HEK293T (cell line): ENCODE measurements at regions not wholly inside any gene's neighbourhood (a gene's known extent, or its start where the extent isn't known, plus 50 kb on each side); places are given as distances from the start of the nearest gene placed in this dataset.
"Not testable (repeated sequence)": the region's sequence is repeated elsewhere in the genome, so short reads cannot be mapped to it uniquely, and the experiment has no call there.

Source experiments
- CTCF ChIA-PET: fragments of 350-600 bp; formaldehyde crosslinking; extraction: SDS; loops from one replicate; lab custom pipeline; 2021; ENCODE audit warnings: antibody characterized with exemption, inconsistent platforms; lab: Yijun Ruan, JAX
- POLR2A ChIA-PET: fragments of 350-600 bp; formaldehyde crosslinking; extraction: SDS; loops from one replicate; lab custom pipeline; 2020; ENCODE audit warnings: antibody characterized with exemption, inconsistent platforms; lab: Yijun Ruan, JAX
- DNase-seq: peaks from one replicate; pipeline ENCODE4 v3.0.0; 2012; ENCODE audit warnings: mixed read lengths; ENCODE audit errors: extremely low spot score
- ARNT ChIP-seq: fragments of 450-650 bp; IDR thresholded peaks from 2 replicates; pipeline ENCODE4 v1.6.1; 2017; ENCODE audit warnings: mild to moderate bottlenecking
- BHLHE40 ChIP-seq: fragments of 450-650 bp; IDR thresholded peaks from 2 replicates; pipeline ENCODE4 v1.6.1; 2016; ENCODE audit warnings: mild to moderate bottlenecking, moderate library complexity, borderline replicate concordance
- CTBP1 ChIP-seq: fragments of 450-650 bp; IDR thresholded peaks from 2 replicates; pipeline ENCODE4 v1.6.1; 2016; ENCODE audit warnings: borderline replicate concordance
- ELF4 ChIP-seq: fragments of 450-650 bp; IDR thresholded peaks from 2 replicates; pipeline ENCODE4 v1.6.1; 2017; ENCODE audit warnings: antibody characterized with exemption
- FOXA1 ChIP-seq: fragments of 450-650 bp; IDR thresholded peaks from 2 replicates; pipeline ENCODE4 v1.6.1; 2016; ENCODE audit warnings: mild to moderate bottlenecking
- FOXK2 ChIP-seq: fragments of 450-650 bp; IDR thresholded peaks from 2 replicates; pipeline ENCODE4 v1.6.1; 2016; ENCODE audit warnings: mild to moderate bottlenecking
- FOXM1 ChIP-seq: fragments of 450-650 bp; IDR thresholded peaks from 2 replicates; pipeline ENCODE4 v1.6.1; 2017; ENCODE audit warnings: mild to moderate bottlenecking, borderline replicate concordance
- HDGF ChIP-seq: fragments of 450-650 bp; IDR thresholded peaks from 2 replicates; pipeline ENCODE4 v1.6.1; 2017; ENCODE audit warnings: antibody characterized with exemption, borderline replicate concordance
- L3MBTL2 ChIP-seq: fragments of 450-650 bp; conservative IDR thresholded peaks from 2 replicates; pipeline ENCODE4 v1.6.1; 2016; ENCODE audit warnings: mild to moderate bottlenecking
- LEF1 ChIP-seq: fragments of 450-650 bp; IDR thresholded peaks from 2 replicates; pipeline ENCODE4 v1.6.1; 2017; ENCODE audit warnings: mild to moderate bottlenecking, borderline replicate concordance
- NFRKB ChIP-seq: fragments of 450-650 bp; IDR thresholded peaks from 2 replicates; pipeline ENCODE4 v1.6.1; 2016; ENCODE audit warnings: mild to moderate bottlenecking, moderate library complexity
- SP1 ChIP-seq: fragments of 450-650 bp; IDR thresholded peaks from 2 replicates; pipeline ENCODE4 v1.6.1; 2017
- SUZ12 ChIP-seq: fragments of 450-650 bp; IDR thresholded peaks from 2 replicates; pipeline ENCODE4 v1.6.1; 2016; ENCODE audit warnings: mild to moderate bottlenecking
- TARDBP ChIP-seq: fragments of 450-650 bp; IDR thresholded peaks from 2 replicates; pipeline ENCODE4 v1.6.1; 2016
- ZNF384 ChIP-seq: fragments of 450-650 bp; IDR thresholded peaks from 2 replicates; pipeline ENCODE4 v1.6.1; 2016
- TF ChIP-seq, protein P1 (sequence below): fragments of 450-650 bp; IDR thresholded peaks from 2 replicates; pipeline ENCODE4 v1.6.1; 2016

DNA sequence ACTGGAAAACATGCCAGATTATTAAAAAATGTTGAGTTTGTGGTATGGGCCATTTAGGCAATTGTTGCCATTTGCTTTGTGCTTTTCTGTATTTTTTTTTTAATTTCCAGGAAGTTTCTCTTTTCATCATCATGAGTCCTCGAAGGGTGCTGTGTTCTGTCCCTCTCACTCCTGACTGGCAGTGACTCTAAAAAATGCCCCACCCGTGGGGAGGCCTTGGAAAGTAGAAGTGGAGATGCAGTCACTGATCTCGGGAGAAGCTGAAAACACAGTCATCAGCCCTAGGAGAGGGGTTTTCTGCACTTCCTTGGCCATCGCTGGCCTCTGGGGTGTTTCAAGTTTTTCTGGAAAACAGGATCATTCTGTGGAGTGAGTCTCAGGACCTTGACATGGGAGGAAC lies 98.5 kb upstream of the GRK3 start:
- CTCF ChIA-PET, result no interaction called here

DNA sequence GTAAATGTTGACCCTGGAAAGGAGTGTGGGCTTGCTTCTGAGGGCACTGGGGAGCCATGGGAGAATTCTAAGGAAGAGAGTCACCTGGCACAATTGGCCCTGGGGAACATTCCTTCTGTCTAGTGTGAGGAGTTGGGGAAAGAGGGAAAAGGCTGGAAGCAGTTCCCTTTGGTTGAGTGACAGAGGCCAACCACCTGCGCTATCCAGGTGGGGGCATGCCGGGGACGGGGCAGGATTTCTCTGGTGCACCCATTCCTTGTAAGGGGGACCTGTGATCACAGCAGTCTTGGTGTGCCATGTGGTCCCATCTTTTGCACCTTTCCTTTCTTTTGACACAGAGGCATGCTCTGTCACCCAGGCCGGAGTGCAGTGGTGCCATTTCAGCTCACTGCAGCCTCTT lies 92.1 kb upstream of the GRK3 start:
- CTCF ChIA-PET, result no interaction called here
- POLR2A ChIA-PET, result no interaction called here
- no peak for DNase-seq
- TF ChIP-seq, protein P1, sequence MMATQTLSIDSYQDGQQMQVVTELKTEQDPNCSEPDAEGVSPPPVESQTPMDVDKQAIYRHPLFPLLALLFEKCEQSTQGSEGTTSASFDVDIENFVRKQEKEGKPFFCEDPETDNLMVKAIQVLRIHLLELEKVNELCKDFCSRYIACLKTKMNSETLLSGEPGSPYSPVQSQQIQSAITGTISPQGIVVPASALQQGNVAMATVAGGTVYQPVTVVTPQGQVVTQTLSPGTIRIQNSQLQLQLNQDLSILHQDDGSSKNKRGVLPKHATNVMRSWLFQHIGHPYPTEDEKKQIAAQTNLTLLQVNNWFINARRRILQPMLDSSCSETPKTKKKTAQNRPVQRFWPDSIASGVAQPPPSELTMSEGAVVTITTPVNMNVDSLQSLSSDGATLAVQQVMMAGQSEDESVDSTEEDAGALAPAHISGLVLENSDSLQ, result no peak
- TF ChIP-seq SUZ12 (no peak), BHLHE40 (no peak), TARDBP (no peak), LEF1 (no peak), SP1 (no peak), L3MBTL2 (no peak), ELF4 (no peak), FOXA1 (no peak), ZNF384 (no peak), FOXM1 (no peak), ARNT (no peak), NFRKB (no peak), FOXK2 (no peak), HDGF (no peak)

More for the DNA sequence above, 98.5 kb upstream of the GRK3 start:
- no peak for DNase-seq
- POLR2A ChIA-PET, result no interaction called here
- TF ChIP-seq BHLHE40 (no peak), FOXK2 (no peak), HDGF (no peak), NFRKB (no peak), L3MBTL2 (no peak), FOXM1 (no peak), ZNF384 (no peak), LEF1 (no peak), CTBP1 (no peak), SP1 (no peak), ARNT (no peak), ELF4 (no peak), TARDBP (no peak), SUZ12 (no peak), FOXA1 (no peak)
- TF ChIP-seq, protein P1, result no peak

DNA sequence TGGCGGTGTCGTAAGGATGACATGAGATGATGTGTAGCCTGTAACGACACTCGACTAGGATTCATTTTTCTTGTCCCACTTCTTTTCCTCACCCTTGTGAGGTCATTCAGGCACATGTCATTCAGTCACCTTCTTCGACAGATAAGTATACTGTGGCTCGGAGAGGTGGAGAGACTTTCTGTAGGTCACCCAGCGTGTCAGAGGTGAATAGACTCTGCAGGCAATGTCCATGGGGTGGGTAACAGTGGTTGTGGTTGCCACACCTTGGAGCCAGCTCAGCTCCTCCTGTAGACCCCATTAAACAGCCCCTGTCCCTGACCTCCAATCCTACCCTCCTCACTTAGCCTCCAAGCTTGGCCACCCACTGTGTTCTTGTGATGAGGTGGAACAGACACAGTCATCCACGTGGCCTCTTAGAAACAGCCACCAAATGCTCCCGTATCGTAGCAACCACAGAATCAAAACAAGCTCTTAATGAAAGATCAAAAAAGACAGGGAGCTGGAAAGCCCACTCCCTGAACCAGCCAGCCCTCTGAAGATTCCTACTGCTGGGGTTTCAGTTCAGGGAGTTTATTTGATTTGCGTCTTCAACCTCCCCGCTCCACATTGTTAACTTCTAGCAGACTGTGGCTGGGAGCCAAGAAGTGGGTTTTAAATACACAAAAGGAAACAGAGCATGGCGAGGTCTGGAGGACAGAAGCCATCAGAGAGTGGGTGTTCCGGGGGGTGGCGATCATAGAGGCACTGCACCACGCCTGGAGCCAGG lies 89.0 kb upstream of the GRK3 start:
- DNase-seq, result no peak
- TF ChIP-seq LEF1, result no peak
- no peak for TF ChIP-seq BHLHE40
- POLR2A ChIA-PET, result no interaction called here
- CTCF ChIA-PET, result no interaction called here

DNA sequence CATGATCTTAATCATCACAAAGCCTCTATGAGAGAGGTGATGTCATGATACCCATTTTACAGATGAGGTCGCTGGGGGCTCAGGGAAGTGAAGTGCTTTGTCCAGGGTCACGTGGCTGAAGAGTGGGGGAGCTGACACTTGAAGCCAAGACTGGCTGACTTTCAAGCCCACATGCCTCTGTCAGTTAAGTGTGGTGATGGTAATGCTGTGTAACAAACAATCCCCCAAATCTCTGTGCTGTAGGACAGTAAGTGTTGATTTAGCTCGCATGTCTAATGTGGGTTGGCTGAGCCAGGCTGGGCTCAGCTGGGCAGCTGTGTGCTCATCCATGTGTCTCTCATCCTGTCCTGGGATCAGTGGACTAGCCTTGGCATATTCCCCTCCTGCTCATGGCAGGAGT lies 87.1 kb upstream of the GRK3 start:
- no peak for DNase-seq
- ChIA-PET CTCF (no interaction called here), POLR2A (interaction anchor here (0.6 kb wide), 1 partner anchor 86 kb away, joined by 3 read pairs; no protein-coding TSS in a partner anchor)
- TF ChIP-seq, protein P1, result no peak
- TF ChIP-seq FOXA1 (no peak), SP1 (no peak), LEF1 (no peak), SUZ12 (no peak), ARNT (no peak), FOXK2 (no peak), BHLHE40 (no peak), L3MBTL2 (no peak), ZNF384 (no peak), NFRKB (no peak)

DNA sequence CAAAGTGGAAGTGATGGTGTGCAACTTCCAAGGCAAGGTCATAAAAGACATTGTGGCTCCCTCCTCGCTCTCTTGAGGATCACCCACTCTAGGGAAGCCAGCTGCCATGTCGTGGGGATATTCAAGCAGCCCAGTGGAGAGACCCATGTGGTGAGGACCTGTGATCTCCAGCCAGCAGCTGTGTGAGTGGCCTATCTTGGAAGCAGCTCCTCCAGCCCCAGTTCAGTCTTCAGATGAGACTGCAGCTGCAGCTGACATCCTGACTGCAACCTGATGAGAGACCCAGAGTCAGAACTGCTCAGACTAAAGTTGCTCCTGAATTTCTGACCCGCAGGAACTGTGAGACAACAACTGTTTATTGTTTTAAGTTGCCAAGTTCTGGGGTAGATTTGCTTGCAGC lies 86.4 kb upstream of the GRK3 start:
- TF ChIP-seq ARNT (no peak), SP1 (no peak), NFRKB (no peak), BHLHE40 (no peak)
- TF ChIP-seq, protein P1, result no peak
- ChIA-PET CTCF (no interaction called here), POLR2A (no interaction called here)
- no peak for DNase-seq

DNA sequence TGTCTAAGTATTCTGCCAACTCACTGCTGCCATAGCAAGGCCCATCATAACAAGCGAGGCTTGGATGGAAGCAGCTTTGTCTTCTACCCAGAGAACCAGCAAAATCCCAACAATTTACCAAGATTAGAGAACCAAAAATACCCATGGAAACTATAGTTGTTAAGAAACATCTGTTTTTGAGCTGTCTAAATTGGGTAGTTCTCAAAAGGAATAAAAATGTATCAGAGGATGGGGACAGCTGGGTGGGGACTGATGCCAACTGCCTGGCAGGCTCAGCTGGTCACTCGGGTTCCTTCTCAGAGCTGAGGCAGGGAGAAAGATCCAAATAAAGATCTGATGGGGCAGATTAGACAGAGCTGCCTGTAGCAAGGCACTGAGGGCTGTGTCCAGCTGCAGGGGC lies 85.9 kb upstream of the GRK3 start:
- DNase-seq, result no peak
- TF ChIP-seq FOXM1 (no peak), TARDBP (no peak)
- TF ChIP-seq, protein P1, result no peak
- ChIA-PET CTCF (no interaction called here), POLR2A (no interaction called here)

DNA sequence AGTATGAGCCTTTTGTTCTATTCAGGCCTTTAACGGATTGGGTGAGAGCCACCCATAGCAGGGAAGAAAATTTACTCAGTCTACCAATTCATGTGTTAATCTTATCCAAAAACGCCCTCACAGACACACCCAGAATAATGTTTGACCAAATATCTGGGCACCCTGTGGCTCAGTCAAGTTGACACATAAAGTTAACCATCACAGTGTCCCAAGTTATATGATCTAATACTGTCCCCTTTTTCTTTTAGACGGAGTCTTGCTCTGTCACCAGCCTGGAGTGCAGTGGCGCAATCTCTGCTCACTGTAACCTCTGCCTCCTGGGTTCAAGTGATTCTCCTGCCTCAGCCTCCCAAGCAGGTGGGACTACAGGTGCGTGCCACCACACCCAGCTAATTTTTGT lies 83.6 kb upstream of the GRK3 start:
- CTCF ChIA-PET, POLR2A ChIA-PET, DNase-seq: not testable (repeated sequence)
